HUDEP-2 (cell line): ENCODE measurements at regions not wholly inside any gene's neighbourhood (a gene's known extent, or its start where the extent isn't known, plus 50 kb on each side); places are given as distances from the start of the nearest gene placed in this dataset.

Source experiments
- DNase-seq, 76 experiments: peaks; one replicate each; lab custom pipeline; 2025; ENCODE audit not compliant: unreplicated experiment in 76 of 76; lab: John Stamatoyannopoulos, UW

DNA sequence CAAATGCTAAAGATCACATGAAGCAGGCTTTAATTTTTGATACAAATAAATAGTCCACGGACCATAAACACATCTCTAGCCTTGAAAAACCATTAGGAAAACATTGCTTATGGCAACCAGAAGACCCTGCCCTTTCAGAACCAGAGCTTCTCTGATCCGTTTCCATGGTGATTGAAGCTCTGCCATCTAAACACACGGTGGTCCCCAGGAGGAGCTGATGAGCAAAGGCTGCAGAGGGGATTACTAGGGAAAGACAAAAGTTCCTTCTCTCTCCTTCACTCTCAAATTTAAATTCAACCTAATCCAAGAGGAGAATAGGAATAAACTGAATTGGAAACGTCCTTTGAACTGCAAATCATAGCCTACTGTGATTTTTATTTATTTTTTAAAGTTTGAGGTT, 122.0 kb upstream of the ATP10A start:
- no peak for DNase-seq

DNA sequence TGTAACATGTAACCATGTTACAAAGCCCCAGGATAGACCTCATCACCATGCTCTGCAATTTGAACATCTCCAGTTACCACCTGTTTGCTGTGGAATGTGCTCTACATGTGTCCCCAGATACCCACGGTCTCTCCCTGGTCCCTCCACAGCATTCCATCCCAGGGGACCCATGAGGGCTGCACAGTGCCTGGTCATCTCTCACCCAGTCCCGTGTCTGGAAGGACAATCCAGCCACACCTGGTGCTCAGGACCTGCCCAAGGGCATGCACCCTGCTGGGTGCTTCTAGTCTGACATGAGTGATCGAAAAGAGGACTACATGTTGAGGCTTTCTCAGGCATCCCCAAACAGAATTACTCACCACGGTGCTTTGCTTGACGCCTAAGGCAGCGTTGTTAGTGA, 119.6 kb upstream of the ATP10A start:
- DNase-seq: no peak

DNA sequence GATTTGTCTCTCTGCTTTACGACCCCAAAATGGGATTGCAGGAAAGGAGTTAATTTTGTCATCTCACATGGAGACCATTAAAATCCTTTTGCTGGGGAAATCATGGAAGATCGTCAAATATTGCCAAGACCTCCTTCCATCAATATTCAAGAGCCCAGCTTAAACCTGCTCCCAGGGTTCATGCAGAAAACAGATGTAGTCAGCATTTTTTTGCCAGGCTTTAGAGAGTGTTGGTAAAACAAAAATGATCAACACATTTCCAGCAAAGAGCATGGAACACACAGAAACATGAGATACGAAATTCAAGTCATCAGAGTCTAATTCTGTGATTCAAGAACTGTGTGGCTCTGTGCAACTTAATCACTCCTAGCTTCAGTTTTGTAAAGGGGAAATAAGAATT, 118.0 kb upstream of the ATP10A start:
- DNase-seq: no peak

DNA sequence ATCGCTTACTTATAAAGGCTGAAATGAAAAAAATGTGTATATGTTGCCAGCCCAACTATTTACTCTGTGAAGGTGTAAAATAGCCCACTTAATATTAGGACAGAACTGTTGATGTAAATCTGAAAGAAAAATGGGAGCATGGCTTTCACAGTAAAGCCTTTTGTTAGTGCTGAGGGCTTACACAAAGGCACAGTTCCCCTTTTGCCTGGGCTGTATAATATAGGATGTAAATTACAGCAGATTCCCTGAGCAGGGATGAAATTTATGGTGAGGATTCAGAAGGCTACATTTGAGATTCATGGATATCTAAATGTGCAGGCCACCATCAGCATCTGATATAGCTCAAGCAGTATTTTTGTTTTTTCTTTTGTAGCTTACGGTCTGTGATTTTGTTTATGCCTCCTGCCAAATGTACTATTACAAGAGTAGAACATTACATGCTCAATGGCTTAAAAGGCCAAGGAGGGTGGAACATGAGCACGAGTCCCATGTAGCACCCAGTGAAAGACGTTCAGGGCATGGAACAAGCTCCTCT, 109.1 kb upstream of the ATP10A start:
- no peak for DNase-seq

DNA sequence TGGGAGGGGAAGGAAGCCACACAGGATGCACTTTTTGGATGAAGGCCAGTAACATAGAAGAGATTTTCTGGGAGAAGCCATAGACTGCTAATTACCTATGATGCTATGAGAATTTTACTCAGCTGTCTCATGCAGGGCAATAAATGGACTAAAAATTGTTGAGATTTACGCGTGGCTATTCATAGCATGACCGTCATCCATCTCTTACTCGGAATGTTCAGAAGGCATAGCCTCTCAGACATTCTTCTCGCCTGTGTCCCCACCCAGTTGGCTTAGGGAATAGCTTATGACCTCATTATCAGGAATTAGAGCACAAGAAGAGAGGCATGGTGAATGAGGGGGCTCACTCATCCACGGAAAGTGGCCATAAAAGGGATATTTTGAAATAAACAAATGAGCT, 107.9 kb upstream of the ATP10A start:
- no peak for DNase-seq

DNA sequence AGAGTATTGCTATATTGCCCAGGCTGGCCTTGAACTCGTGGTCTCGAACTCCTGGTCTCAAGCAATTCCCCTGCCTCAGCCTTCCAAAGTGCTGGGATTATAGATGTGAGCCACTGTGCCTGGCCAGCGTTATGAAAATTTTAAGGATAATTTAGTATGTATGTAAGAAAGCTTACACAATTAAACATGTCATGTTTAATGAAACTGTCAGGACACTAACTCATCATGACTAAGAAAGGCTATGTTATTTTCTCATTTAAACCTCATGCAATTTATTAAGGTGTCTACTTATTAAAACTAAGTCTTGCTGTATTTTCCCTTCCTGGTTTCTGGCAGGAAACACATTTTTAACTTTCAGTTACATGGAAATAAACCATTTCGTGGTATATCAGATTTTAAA, 106.8 kb upstream of the ATP10A start:
- DNase-seq: no peak

DNA sequence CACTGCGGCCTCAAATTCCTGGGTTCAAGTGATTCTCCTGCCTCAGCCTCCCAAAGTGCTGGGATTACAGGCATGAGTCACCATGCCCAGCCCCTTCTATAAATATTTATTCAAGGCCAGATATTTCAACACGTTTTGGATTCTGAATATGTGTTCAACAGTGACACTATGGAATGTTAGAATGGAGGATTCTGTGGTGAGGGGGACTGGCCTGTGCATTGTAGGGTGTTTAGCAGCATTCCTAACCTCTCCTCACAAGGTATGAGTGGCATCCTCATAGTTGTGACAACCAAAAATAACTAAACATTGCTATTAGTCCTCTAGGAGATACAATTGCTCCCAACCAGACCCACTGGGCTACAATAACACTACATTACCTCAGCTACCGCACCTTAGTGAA, 104.0 kb upstream of the ATP10A start:
- DNase-seq: no peak

DNA sequence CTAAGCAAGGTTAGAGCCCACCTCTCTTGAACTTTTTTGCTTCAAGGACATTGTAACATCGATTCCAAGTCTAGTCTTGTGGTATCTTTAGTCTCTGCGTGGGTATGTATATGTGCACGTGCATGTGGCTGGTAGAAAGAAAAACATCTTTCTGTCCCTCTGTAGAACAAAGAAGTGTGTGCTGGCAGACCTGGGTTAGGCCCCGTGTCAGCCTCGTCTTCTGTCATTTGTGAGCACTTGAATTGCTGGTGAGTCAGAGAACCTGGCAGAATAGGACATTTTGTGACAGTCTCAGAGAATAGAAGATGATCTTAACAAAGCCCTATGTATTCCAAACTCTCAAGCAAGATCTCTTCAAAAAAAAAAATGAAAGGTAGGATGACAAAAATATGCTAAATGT, 102.2 kb upstream of the ATP10A start:
- no peak for DNase-seq

DNA sequence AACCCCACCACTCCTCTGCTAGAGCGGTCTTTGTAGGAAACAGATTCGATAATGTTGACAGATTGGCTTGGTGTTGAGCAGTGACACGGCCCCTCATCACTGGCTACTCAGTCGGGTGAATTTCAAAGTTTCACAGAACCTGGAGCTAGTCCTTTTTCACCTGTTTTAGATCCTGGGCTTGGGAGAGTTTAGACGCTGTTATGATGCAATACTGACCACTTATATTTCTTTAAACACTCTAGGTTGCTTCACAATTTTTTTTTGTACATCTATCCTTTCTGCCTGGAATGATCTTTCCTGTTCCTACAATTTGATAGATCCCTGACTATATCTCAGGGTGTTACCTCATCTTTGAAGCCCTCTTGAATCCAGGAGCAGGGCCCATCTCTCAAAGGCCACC, 97.1 kb upstream of the ATP10A start:
- DNase-seq: no peak

DNA sequence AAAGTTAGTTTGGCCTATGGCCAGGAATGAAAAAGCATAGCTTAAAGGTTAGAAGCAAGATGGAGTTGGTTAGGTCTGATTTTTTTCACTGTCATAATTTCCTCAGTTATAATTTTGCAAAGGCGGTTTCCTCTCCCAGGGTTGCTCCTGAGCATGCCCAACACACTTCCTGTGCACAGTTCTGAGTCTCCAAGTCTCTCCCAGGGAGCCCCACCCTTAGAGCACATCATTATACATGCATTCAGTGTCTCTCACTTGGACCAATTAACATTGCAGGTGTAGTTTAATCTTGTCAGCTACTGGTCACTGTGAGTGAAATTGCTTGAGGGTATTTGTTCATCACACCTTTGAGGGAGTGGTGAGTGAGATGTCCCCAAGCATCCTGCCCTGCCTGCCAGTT, 96.0 kb upstream of the ATP10A start:
- no peak for DNase-seq

DNA sequence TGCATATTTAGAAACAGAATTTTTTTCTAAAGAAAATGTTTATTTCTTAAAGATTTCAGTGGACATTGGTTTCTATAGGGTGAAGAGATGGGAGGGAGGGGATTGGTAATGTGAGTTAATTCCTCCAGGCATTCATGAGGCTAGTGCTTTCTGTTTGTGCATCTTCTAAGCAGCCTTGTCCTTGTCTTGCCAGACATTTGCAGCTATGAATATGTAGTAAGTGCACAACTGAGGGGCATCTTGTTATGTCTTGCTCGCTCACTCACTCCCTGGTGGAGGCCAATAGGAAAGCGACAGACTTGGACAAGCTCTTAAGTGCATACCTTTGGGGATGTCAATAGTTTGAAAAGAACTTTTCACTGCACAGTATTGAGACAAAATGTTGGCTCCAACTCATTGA, 92.5 kb upstream of the ATP10A start:
- no peak for DNase-seq

DNA sequence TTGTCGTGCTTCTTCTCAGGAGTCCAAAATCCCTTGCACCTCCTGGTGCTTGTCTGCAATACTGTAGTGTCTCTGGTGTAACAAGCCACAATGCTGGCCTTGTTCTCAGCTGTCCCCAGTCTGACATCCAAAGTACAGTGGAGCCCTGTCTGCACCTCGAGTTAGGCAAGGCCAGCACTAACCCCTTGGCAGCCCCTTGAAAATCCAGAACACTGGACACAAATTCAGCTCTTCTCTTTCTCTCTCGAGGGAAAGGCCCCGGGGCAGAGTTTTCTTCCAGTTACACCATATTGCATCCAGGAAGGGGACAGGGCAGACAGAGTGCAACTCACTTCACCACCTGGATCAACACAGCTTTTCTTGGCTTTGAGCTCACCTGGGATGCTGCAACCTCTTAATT, 91.3 kb upstream of the ATP10A start:
- no peak for DNase-seq

DNA sequence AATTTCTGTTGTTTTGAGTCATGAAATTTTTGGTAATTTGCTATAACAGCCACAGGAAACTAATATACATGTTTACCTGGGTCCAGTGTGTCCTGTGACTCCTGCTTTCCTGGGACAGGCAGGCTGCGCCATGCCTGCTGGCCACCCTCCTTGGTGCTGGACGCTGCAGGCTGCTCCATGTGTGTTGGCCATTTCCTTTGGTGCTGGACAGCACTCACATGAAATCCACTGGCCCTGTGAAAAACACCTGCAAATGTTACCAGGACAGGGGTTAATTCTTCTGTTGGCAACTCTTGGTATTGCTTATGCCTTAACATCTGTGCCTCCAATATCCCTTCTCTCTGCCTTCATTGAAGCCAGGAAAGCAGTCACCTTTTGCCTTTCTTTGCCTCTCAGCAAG, 86.9 kb upstream of the ATP10A start:
- no peak for DNase-seq

DNA sequence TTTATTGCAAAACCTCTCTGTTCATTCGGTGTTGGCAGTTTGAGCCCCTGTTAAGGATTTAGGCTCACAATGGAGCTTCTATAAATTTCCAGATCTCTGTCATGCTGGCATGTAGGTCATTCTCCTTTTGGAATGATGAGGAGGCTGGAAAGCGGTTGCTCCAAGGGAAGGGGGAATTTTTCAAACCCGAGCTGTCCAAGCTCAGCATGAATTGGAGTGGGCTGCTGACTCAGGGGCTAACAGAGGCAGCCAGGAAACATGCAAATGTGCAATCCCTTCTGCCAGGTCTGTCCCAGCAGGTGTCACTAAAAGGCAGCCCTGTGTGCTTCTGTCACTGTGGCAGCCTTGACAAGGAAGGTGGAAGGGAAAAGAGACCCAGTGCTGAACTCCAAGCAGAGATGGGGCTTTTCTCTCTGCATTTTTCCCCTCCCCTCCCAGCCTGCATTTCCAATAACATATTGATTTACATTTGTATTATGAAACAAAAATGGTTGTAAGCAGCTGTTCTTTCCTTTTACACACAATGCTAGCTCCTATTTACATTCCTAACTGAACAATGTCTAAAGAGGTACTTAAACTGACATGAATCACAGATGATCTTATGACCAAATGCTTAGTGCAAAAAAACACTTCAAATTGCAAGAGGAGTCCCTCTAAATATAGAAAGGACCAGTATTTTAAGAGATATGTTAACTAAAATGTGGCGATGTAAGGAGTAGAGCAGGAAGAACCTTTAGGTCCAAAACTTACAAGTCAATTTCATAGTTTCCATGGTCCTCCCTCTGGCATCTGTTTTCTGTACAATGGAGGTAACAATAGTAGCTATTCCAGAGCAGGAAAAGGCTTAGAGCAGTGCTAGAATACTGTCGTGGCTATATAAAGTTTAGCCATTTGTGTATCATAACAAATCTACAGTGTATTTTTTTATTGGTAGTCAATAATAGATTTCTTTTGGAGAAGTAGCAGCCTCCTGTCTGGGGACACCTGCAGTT, 84.5 kb upstream of the ATP10A start:
- DNase-seq: peak in 1 of 76 experiments; percentile 0

DNA sequence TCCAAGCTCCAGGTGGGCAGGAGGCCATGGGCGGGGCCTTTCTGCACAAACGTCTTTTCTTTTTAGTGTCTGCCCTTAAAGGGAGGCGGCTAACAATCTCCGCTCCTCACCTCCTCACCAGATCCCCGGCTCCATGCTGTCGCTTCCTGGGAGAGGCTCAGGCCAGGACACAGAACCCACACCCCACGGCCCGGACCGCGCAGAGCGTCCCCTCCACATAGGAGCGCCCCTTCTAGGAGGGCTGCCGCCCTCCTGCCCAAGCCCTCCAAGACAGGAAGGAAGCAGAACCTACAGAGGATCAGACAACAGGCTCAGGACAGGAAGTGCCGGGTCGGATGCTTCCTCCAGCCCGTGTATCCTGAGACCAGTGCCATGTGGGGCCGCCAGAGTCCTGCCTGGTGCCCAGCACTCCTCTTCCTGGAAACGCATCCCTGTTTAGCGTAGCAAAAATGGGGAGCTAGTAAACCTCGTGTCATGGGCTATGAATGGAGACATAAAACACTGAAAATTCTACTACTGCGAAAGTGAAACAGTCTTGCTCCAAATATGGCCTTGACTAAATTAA, 83.2 kb upstream of the ATP10A start:
- DNase-seq: no peak

DNA sequence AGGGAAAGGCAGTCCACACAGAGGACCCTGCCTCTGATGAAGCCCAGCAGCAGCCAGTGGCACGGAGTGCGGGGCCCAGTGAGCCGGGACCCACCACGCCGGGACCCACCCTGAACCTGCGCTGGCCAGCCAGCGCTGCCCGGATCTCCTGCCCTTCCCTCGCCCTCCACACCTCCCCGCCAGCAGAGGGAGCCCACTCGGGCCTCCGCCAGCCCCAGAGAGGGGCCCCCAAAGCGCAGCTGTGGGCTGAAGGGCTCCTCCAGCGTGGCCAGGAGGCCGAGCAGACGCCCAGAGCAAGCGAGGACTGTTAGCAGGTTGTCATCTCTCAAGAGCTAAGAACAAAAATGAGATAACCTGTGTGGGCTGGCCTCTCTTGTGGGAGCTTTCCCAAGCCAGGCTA, 81.3 kb upstream of the ATP10A start:
- DNase-seq: no peak

DNA sequence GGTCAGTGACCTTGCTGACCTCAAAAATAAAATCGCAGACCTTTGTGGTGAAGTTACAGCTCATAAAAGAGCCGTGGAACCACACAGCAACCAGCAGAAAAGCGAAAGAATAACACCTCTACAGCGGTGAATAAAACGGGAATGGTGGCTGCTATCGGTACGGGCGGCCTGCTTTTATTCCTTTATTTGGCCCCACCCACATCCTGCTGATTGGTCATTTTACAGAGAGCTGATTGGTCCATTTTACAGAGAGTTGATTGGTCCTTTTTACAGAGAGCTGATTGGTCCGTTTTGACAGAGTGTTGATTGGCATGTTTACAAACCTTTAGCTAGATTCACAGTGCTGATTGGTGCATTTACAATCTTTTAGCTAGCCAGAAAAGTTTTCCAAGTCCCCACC, 80.7 kb upstream of the ATP10A start:
- DNase-seq: no peak

DNA sequence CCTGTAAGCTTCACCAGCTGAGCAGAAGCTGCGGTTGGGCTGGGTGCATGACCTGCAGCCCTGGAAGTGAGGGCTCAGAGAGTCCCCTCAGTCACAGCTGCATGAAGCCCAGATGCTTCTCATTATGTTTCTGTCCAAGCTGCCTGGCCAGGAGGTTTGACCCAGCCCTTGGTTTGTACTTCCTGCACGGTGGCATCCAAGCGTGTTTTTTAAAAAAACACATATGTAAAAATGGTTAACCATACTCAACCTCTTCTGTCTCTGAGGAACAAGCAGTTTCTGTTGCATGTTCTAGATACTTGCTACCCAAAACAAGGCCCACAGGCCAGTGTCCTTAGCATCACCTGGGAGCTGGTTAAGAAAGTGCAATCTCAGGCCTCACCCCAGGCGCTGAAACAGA, 76.0 kb upstream of the ATP10A start:
- no peak for DNase-seq

DNA sequence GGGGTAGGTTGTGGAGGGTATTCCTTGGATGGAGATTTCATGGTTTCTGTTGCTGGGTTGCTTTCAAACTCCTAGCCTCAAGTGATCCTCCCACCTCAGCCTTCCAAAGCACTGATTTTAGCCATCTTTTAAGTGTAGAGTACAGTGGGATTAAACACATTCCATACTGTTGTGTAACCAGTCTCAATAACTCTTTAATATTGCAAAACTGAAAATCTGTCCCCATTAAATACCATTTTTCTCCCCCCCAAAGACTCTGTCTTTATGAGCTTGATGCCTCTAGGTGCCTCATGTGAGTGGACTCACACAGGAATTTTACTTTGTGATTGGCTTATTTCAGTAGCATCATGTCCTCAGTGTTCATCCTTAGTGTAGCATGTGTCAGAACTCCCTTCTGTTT, 74.7 kb upstream of the ATP10A start:
- DNase-seq: no peak

DNA sequence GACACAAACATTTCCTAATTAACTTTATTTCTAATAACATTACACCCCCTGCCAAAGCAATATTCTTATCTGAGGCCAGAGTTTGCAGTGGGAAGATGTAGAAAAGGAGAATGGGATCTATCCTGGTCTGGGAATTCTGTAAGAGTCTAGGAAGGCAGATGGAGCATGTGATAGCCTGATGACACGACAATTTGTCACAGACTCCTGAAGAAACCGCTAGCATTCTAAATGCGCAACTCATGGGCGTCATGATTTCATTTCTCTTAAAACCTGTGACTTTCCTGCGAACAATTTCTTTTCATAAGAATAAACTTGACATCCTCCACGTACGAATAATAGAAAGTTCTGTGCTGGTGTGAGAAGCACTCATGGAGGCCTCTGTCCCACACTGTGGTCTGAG, 72.9 kb upstream of the ATP10A start:
- DNase-seq: no peak

DNA sequence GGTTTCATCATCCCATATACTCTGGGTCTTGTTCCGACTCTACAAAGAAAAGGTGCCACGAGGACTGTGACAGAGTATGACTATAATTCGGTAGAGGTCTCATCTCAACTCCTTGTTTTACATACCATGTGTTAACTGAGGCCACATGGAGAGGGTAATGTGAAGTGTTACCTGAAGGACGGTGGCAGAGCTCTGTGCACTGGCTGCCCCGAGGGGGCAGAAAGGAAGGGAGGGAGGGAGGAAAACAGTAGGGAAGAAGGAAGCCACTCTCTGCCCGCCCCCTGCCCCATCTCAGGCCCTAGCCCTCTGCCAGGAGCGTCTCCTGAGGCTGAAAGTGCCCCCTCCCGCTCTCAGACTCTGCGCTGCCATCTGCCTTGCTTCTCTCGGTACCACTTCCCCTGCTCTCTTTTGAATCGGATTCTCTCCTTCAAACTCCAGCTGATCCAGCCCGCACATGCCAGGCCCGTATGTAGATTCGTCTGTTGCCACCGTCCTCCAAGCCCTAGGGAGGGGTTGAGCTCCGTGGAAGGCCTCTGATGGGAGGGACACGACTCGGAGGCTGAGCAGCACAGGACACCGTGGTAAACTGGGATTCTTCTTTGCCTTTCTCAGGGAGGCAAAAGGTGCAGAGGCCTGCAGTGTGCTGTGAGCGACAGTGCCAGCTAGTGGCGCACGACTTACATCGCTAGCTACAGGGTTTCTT, 70.5 kb upstream of the ATP10A start:
- peak in 18 of 76 experiments; percentile 0 to 39 (median 8) for DNase-seq
